H1 (cell line): ENCODE measurements at regions not wholly inside any gene's neighbourhood (a gene's known extent, or its start where the extent isn't known, plus 50 kb on each side); places are given as distances from the start of the nearest gene placed in this dataset.

Experiments used
- POLR2A ChIP-seq, 2 experiments: IDR thresholded peaks; 1 replicate in 1 of 2; 2 replicates in 1 of 2; pipeline ENCODE4 v1.6.1; 2011; ENCODE audit warnings: low read depth in 2 of 2, low read length in 2 of 2, mild to moderate bottlenecking in 2 of 2; ENCODE audit errors: control extremely low read depth in 1 of 2
- RAD21 ChIP-seq, 2 experiments: IDR thresholded peaks in 1 of 2; conservative IDR thresholded peaks in 1 of 2; 2 replicates each; pipeline ENCODE4 v1.6.1; 2011; ENCODE audit warnings: low read depth in 2 of 2, low read length in 2 of 2, improper control_type of control experiment in 1 of 2, inconsistent platforms in 1 of 2, mild to moderate bottlenecking in 1 of 2, moderate library complexity in 1 of 2
- TF ChIP-seq, protein P1 (sequence below), 3 experiments: IDR thresholded peaks; 1 replicate in 2 of 3; 2 replicates in 1 of 3; pipeline versions ENCODE4 v1.5.1 to v1.6.1; 2011; ENCODE audit warnings: low read length in 3 of 3, mild to moderate bottlenecking in 3 of 3, inconsistent platforms in 2 of 3, low read depth in 1 of 3, moderate library complexity in 1 of 3; ENCODE audit not compliant: insufficient read depth in 1 of 3; ENCODE audit errors: control extremely low read depth in 1 of 3
- TF ChIP-seq, protein P2 (sequence below): fragments of 300-600 bp; sonication (generic); IDR thresholded peaks from 2 replicates; pipeline ENCODE4 v1.7.1; 2012; ENCODE audit warnings: low read length, moderate library complexity, mild to moderate bottlenecking, inconsistent platforms; ENCODE audit not compliant: insufficient replicate concordance

DNA sequence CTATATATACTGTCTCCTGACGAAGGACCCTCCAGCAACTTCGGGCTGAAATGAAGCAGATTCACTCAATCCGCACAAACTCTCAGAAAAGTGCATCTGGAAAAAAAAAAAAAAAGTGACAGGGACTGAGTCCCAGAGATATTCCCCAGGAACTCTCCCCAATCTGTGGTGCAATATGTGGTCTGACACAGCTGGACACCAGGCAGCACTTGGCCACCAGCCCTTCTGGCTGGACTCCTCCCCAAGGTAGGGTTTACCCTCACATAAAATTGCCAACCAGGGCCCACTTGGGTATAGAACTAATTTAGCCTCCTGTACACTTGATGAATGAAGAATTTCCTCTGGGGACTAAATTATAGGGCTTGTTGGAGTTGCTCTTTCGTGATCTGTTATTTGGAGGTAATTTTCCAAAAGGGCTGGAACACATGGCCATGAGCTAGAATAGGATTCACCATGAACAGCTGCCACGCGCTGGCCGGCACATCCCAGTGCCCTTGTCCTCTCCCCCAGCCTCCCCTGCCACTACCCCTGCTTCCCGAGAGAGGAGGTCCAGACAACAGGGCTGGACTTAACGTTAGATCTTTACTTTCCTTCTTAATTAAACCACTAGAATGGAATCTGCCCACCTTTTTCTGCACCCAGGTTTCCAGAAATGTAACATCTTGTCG, 379.2 kb downstream of the BMP2 start:
- TF ChIP-seq, protein P1, sequence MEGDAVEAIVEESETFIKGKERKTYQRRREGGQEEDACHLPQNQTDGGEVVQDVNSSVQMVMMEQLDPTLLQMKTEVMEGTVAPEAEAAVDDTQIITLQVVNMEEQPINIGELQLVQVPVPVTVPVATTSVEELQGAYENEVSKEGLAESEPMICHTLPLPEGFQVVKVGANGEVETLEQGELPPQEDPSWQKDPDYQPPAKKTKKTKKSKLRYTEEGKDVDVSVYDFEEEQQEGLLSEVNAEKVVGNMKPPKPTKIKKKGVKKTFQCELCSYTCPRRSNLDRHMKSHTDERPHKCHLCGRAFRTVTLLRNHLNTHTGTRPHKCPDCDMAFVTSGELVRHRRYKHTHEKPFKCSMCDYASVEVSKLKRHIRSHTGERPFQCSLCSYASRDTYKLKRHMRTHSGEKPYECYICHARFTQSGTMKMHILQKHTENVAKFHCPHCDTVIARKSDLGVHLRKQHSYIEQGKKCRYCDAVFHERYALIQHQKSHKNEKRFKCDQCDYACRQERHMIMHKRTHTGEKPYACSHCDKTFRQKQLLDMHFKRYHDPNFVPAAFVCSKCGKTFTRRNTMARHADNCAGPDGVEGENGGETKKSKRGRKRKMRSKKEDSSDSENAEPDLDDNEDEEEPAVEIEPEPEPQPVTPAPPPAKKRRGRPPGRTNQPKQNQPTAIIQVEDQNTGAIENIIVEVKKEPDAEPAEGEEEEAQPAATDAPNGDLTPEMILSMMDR (IDR thresholded peaks at IDR 0.05; ENCODE audit: control extremely low read depth in 1 of 3, insufficient read depth in 1 of 3, low read depth in 1 of 3, low read length in 3 of 3) = no peak
- TF ChIP-seq, protein P2, sequence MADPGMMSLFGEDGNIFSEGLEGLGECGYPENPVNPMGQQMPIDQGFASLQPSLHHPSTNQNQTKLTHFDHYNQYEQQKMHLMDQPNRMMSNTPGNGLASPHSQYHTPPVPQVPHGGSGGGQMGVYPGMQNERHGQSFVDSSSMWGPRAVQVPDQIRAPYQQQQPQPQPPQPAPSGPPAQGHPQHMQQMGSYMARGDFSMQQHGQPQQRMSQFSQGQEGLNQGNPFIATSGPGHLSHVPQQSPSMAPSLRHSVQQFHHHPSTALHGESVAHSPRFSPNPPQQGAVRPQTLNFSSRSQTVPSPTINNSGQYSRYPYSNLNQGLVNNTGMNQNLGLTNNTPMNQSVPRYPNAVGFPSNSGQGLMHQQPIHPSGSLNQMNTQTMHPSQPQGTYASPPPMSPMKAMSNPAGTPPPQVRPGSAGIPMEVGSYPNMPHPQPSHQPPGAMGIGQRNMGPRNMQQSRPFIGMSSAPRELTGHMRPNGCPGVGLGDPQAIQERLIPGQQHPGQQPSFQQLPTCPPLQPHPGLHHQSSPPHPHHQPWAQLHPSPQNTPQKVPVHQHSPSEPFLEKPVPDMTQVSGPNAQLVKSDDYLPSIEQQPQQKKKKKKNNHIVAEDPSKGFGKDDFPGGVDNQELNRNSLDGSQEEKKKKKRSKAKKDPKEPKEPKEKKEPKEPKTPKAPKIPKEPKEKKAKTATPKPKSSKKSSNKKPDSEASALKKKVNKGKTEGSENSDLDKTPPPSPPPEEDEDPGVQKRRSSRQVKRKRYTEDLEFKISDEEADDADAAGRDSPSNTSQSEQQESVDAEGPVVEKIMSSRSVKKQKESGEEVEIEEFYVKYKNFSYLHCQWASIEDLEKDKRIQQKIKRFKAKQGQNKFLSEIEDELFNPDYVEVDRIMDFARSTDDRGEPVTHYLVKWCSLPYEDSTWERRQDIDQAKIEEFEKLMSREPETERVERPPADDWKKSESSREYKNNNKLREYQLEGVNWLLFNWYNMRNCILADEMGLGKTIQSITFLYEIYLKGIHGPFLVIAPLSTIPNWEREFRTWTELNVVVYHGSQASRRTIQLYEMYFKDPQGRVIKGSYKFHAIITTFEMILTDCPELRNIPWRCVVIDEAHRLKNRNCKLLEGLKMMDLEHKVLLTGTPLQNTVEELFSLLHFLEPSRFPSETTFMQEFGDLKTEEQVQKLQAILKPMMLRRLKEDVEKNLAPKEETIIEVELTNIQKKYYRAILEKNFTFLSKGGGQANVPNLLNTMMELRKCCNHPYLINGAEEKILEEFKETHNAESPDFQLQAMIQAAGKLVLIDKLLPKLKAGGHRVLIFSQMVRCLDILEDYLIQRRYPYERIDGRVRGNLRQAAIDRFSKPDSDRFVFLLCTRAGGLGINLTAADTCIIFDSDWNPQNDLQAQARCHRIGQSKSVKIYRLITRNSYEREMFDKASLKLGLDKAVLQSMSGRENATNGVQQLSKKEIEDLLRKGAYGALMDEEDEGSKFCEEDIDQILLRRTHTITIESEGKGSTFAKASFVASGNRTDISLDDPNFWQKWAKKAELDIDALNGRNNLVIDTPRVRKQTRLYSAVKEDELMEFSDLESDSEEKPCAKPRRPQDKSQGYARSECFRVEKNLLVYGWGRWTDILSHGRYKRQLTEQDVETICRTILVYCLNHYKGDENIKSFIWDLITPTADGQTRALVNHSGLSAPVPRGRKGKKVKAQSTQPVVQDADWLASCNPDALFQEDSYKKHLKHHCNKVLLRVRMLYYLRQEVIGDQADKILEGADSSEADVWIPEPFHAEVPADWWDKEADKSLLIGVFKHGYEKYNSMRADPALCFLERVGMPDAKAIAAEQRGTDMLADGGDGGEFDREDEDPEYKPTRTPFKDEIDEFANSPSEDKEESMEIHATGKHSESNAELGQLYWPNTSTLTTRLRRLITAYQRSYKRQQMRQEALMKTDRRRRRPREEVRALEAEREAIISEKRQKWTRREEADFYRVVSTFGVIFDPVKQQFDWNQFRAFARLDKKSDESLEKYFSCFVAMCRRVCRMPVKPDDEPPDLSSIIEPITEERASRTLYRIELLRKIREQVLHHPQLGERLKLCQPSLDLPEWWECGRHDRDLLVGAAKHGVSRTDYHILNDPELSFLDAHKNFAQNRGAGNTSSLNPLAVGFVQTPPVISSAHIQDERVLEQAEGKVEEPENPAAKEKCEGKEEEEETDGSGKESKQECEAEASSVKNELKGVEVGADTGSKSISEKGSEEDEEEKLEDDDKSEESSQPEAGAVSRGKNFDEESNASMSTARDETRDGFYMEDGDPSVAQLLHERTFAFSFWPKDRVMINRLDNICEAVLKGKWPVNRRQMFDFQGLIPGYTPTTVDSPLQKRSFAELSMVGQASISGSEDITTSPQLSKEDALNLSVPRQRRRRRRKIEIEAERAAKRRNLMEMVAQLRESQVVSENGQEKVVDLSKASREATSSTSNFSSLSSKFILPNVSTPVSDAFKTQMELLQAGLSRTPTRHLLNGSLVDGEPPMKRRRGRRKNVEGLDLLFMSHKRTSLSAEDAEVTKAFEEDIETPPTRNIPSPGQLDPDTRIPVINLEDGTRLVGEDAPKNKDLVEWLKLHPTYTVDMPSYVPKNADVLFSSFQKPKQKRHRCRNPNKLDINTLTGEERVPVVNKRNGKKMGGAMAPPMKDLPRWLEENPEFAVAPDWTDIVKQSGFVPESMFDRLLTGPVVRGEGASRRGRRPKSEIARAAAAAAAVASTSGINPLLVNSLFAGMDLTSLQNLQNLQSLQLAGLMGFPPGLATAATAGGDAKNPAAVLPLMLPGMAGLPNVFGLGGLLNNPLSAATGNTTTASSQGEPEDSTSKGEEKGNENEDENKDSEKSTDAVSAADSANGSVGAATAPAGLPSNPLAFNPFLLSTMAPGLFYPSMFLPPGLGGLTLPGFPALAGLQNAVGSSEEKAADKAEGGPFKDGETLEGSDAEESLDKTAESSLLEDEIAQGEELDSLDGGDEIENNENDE = no peak
- TF ChIP-seq RAD21 (IDR thresholded peaks at IDR 0.05 in 1 of 2, conservative IDR thresholded peaks at IDR 0.05 in 1 of 2; ENCODE audit: low read depth in 2 of 2, low read length in 2 of 2) (no peak), POLR2A (IDR thresholded peaks at IDR 0.05; ENCODE audit: control extremely low read depth in 1 of 2, low read depth in 2 of 2, low read length in 2 of 2) (no peak)
